SK-N-SH treated with all-trans-retinoic acid at 6 μM for 48 hours (cell line): ENCODE measurements at regions not wholly inside any gene's neighbourhood (a gene's known extent, or its start where the extent isn't known, plus 50 kb on each side); places are given as distances from the start of the nearest gene placed in this dataset.

Experiments used
- ARNTL ChIP-seq: fragments of 450-650 bp; formaldehyde crosslinking; IDR thresholded peaks from 2 replicates; pipeline ENCODE4 v1.5.0; 2020; ENCODE audit warnings: low read depth, mild to moderate bottlenecking, moderate library complexity, borderline replicate concordance
- CSDC2 ChIP-seq: fragments of 250-450 bp; sonication (Bioruptor Pico); IDR thresholded peaks from 2 replicates; pipeline ENCODE4 v1.5.0; 2020; ENCODE audit warnings: mild to moderate bottlenecking, moderate library complexity
- ISL1 ChIP-seq: fragments of 250-450 bp; sonication (Bioruptor Pico); IDR thresholded peaks from 2 replicates; pipeline ENCODE4 v2.1.2; 2022; ENCODE audit warnings: mild to moderate bottlenecking, moderate library complexity
- RARB ChIP-seq: fragments of 250-450 bp; sonication (Bioruptor Pico); IDR thresholded peaks from 2 replicates; pipeline ENCODE4 v1.8.0; 2021; ENCODE audit warnings: mild to moderate bottlenecking, moderate library complexity
- TOX ChIP-seq: fragments of 250-450 bp; sonication (Bioruptor Pico); IDR thresholded peaks from 2 replicates; pipeline ENCODE4 v1.8.0; 2021; ENCODE audit warnings: mild to moderate bottlenecking, moderate library complexity, borderline replicate concordance
- ZFP30 ChIP-seq: fragments of 450-650 bp; formaldehyde crosslinking; IDR thresholded peaks from 2 replicates; pipeline ENCODE4 v1.5.0; 2022; ENCODE audit warnings: mild to moderate bottlenecking, moderate library complexity
- ZNF70 ChIP-seq: fragments of 450-650 bp; formaldehyde crosslinking; IDR thresholded peaks from 2 replicates; pipeline ENCODE4 v1.5.0; 2020; ENCODE audit warnings: mild to moderate bottlenecking, moderate library complexity
- ZNF8 ChIP-seq: fragments of 450-650 bp; formaldehyde crosslinking; IDR thresholded peaks from 2 replicates; pipeline ENCODE4 v1.5.0; 2020; ENCODE audit warnings: mild to moderate bottlenecking, moderate library complexity
- TF ChIP-seq, protein P1 (sequence below): fragments of 250-450 bp; sonication (Bioruptor Pico); IDR thresholded peaks from 2 replicates; pipeline ENCODE4 v1.8.0; 2020; ENCODE audit warnings: mild to moderate bottlenecking, moderate library complexity, borderline replicate concordance
- TF ChIP-seq, protein P2 (sequence below): fragments of 250-450 bp; sonication (Bioruptor Pico); IDR thresholded peaks from 2 replicates; pipeline ENCODE4 v1.8.0; 2021; ENCODE audit warnings: low read depth, mild to moderate bottlenecking, moderate library complexity, borderline replicate concordance

DNA sequence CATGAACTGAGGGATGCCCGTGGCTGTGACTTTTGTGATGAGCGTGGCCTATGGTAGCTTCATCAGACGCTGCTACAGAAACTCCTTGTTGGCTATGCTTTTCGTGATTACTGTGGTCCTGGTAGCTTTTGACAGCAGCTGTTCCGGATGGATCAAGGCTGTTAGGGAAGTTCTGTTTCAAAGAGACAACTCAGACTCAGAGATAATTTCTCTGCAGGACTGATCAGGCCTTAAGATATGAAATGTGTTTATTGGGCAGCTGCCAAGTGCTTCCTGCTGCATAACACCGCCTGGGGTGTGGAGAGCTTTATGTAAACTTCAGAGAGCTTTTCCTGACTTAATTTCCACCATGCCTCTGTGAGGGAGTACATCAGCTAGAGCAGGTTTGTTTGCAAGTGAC lies 243.8 kb downstream of the TSN start:
- TF ChIP-seq ISL1 (CRISPR knock-in tag) (no peak), TOX (CRISPR knock-in tag) (no peak), ZNF8 (CRISPR knock-in tag) (no peak), ZNF70 (CRISPR knock-in tag) (no peak), RARB (CRISPR knock-in tag) (no peak), CSDC2 (no peak), ZFP30 (CRISPR knock-in tag) (no peak), ARNTL (CRISPR knock-in tag) (no peak)
- TF ChIP-seq, protein P1, sequence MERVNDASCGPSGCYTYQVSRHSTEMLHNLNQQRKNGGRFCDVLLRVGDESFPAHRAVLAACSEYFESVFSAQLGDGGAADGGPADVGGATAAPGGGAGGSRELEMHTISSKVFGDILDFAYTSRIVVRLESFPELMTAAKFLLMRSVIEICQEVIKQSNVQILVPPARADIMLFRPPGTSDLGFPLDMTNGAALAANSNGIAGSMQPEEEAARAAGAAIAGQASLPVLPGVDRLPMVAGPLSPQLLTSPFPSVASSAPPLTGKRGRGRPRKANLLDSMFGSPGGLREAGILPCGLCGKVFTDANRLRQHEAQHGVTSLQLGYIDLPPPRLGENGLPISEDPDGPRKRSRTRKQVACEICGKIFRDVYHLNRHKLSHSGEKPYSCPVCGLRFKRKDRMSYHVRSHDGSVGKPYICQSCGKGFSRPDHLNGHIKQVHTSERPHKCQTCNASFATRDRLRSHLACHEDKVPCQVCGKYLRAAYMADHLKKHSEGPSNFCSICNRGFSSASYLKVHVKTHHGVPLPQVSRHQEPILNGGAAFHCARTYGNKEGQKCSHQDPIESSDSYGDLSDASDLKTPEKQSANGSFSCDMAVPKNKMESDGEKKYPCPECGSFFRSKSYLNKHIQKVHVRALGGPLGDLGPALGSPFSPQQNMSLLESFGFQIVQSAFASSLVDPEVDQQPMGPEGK (CRISPR knock-in tag), result no peak
- TF ChIP-seq, protein P2, sequence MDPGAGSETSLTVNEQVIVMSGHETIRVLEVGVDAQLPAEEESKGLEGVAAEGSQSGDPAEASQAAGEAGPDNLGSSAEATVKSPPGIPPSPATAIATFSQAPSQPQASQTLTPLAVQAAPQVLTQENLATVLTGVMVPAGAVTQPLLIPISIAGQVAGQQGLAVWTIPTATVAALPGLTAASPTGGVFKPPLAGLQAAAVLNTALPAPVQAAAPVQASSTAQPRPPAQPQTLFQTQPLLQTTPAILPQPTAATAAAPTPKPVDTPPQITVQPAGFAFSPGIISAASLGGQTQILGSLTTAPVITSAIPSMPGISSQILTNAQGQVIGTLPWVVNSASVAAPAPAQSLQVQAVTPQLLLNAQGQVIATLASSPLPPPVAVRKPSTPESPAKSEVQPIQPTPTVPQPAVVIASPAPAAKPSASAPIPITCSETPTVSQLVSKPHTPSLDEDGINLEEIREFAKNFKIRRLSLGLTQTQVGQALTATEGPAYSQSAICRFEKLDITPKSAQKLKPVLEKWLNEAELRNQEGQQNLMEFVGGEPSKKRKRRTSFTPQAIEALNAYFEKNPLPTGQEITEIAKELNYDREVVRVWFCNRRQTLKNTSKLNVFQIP (CRISPR knock-in tag), result no peak
